Dendritic cell treated with granulocyte-macrophage colony-stimulating factor and Interleukin-4, amounts not matched to agents 40 ng/mL and 50 ng/mL, for 4 days (primary cell): ENCODE measurements at regions not wholly inside any gene's neighbourhood (a gene's known extent, or its start where the extent isn't known, plus 50 kb on each side); places are given as distances from the start of the nearest gene placed in this dataset.

ENCODE experiments used
- H3K27ac Mint-ChIP-seq: one replicate; pipeline ENCODE4 v1.8.0; 2022; ENCODE audit warnings: mild to moderate bottlenecking, mixed read lengths
- H3K27me3 Mint-ChIP-seq: one replicate; pipeline ENCODE4 v1.8.0; 2022; ENCODE audit warnings: mild to moderate bottlenecking, mixed read lengths
- H3K36me3 Mint-ChIP-seq: one replicate; pipeline ENCODE4 v1.8.0; 2022; ENCODE audit warnings: low read depth, mixed read lengths
- H3K4me1 Mint-ChIP-seq: one replicate; pipeline ENCODE4 v1.8.0; 2022; ENCODE audit warnings: low read depth, mixed read lengths
- H3K4me3 Mint-ChIP-seq: one replicate; pipeline ENCODE4 v1.8.0; 2022; ENCODE audit warnings: mild to moderate bottlenecking, moderate library complexity, mixed read lengths
- H3K9me3 Mint-ChIP-seq: one replicate; pipeline ENCODE4 v1.8.0; 2022; ENCODE audit warnings: mixed read lengths
- intact Hi-C: fragments of 100-400 bp; cut with micrococcal nuclease; formaldehyde crosslinking; loops from one replicate; pipeline ENCODE4 v1.15.0; 2022

- intact Hi-C loops, result no loop called here
These were observed 143.7 kb upstream of the DIO2 start for GRCh38 chr14:80354860-80355581.

GRCh38 chr14:80352471-80352870 is 141.2 kb upstream of the DIO2 start:
- H3K27me3 Mint-ChIP-seq, result no peaks in the 10 kb centered on the region
- H3K4me1 Mint-ChIP-seq, result no peaks in the 10 kb centered on the region
- no peak overlapping the region for H3K4me3 Mint-ChIP-seq
- H3K27ac Mint-ChIP-seq, result no peak overlapping the region
- no peaks in the 10 kb centered on the region for H3K36me3 Mint-ChIP-seq
- H3K9me3 Mint-ChIP-seq, result no peaks in the 10 kb centered on the region
- intact Hi-C loops, result no loop called here

More at GRCh38 chr14:80354860-80355581, 143.7 kb upstream of the DIO2 start:
- no peaks in the 10 kb centered on the region for H3K36me3 Mint-ChIP-seq
- H3K4me1 Mint-ChIP-seq, result no peaks in the 10 kb centered on the region
- H3K27me3 Mint-ChIP-seq, result no peaks in the 10 kb centered on the region
- no peak overlapping the region for H3K4me3 Mint-ChIP-seq
- H3K9me3 Mint-ChIP-seq, result no peaks in the 10 kb centered on the region
- H3K27ac Mint-ChIP-seq, result no peak overlapping the region

- Mint-ChIP-seq H3K36me3 (no peaks in the 10 kb centered on the region), H3K4me1 (no peaks in the 10 kb centered on the region), H3K9me3 (no peaks in the 10 kb centered on the region), H3K27ac (no peak overlapping the region), H3K27me3 (no peaks in the 10 kb centered on the region), H3K4me3 (no peak overlapping the region)
- intact Hi-C loops, result no loop called here
These were observed 139.4 kb upstream of the DIO2 start for GRCh38 chr14:80350707-80351106.

- Mint-ChIP-seq H3K27ac (no peak overlapping the region), H3K36me3 (no peaks in the 10 kb centered on the region), H3K9me3 (peaks cover 5% of the 10 kb centered on the region), H3K27me3 (no peaks in the 10 kb centered on the region), H3K4me1 (no peaks in the 10 kb centered on the region), H3K4me3 (no peak overlapping the region)
- intact Hi-C loops, result no loop called here
These were observed 135.1 kb upstream of the DIO2 start for GRCh38 chr14:80346395-80346794.

GRCh38 chr14:80344208-80344607 is 132.9 kb upstream of the DIO2 start:
- Mint-ChIP-seq H3K4me3 (no peak overlapping the region), H3K27me3 (no peaks in the 10 kb centered on the region), H3K9me3 (peaks cover 9% of the 10 kb centered on the region), H3K36me3 (no peaks in the 10 kb centered on the region), H3K4me1 (no peaks in the 10 kb centered on the region), H3K27ac (no peak overlapping the region)
- intact Hi-C loops, result no loop called here

GRCh38 chr14:80336608-80337106 is 125.4 kb upstream of the DIO2 start:
- Mint-ChIP-seq H3K4me3 (no peak overlapping the region), H3K36me3 (no peaks in the 10 kb centered on the region), H3K9me3 (peaks cover 47% of the 10 kb centered on the region), H3K4me1 (no peaks in the 10 kb centered on the region), H3K27ac (no peak overlapping the region), H3K27me3 (no peaks in the 10 kb centered on the region)
- intact Hi-C loops, result no loop called here

GRCh38 chr14:80325688-80326087 is 114.4 kb upstream of the DIO2 start:
- no peak overlapping the region for H3K4me3 Mint-ChIP-seq
- no peaks in the 10 kb centered on the region for H3K27me3 Mint-ChIP-seq
- no peak overlapping the region for H3K27ac Mint-ChIP-seq
- no peaks in the 10 kb centered on the region for H3K36me3 Mint-ChIP-seq
- H3K4me1 Mint-ChIP-seq, result no peaks in the 10 kb centered on the region
- intact Hi-C loops, result no loop called here
- H3K9me3 Mint-ChIP-seq, result peaks cover 8% of the 10 kb centered on the region

- Mint-ChIP-seq H3K36me3 (no peaks in the 10 kb centered on the region), H3K27me3 (no peaks in the 10 kb centered on the region), H3K4me1 (no peaks in the 10 kb centered on the region), H3K27ac (no peak overlapping the region), H3K9me3 (peaks cover 8% of the 10 kb centered on the region), H3K4me3 (no peak overlapping the region)
- intact Hi-C loops, result no loop called here
These were observed 113.8 kb upstream of the DIO2 start for GRCh38 chr14:80325112-80325511.

GRCh38 chr14:80324649-80325048 is 113.3 kb upstream of the DIO2 start:
- Mint-ChIP-seq H3K36me3 (no peaks in the 10 kb centered on the region), H3K4me3 (no peak overlapping the region), H3K27me3 (no peaks in the 10 kb centered on the region), H3K27ac (no peak overlapping the region), H3K9me3 (peaks cover 13% of the 10 kb centered on the region), H3K4me1 (no peaks in the 10 kb centered on the region)
- intact Hi-C loops, result no loop called here

- H3K27ac Mint-ChIP-seq, result no peak overlapping the region
- H3K4me1 Mint-ChIP-seq, result no peaks in the 10 kb centered on the region
- intact Hi-C loops, result no loop called here
- H3K9me3 Mint-ChIP-seq, result peaks cover 28% of the 10 kb centered on the region
- no peaks in the 10 kb centered on the region for H3K36me3 Mint-ChIP-seq
- no peaks in the 10 kb centered on the region for H3K27me3 Mint-ChIP-seq
- H3K4me3 Mint-ChIP-seq, result no peak overlapping the region
These were observed 111.8 kb upstream of the DIO2 start for GRCh38 chr14:80323038-80323665.

- no peaks in the 10 kb centered on the region for H3K27me3 Mint-ChIP-seq
- no peak overlapping the region for H3K27ac Mint-ChIP-seq
- no peak overlapping the region for H3K4me3 Mint-ChIP-seq
- peaks cover 44% of the 10 kb centered on the region for H3K9me3 Mint-ChIP-seq
- H3K4me1 Mint-ChIP-seq, result no peaks in the 10 kb centered on the region
- H3K36me3 Mint-ChIP-seq, result no peaks in the 10 kb centered on the region
- intact Hi-C loops, result no loop called here
These were observed 105.1 kb upstream of the DIO2 start for GRCh38 chr14:80316441-80316840.

- intact Hi-C loops, result no loop called here
- Mint-ChIP-seq H3K27ac (no peak overlapping the region), H3K9me3 (peaks cover 38% of the 10 kb centered on the region), H3K4me1 (no peaks in the 10 kb centered on the region), H3K4me3 (no peak overlapping the region), H3K27me3 (no peaks in the 10 kb centered on the region), H3K36me3 (no peaks in the 10 kb centered on the region)
These were observed 104.4 kb upstream of the DIO2 start for GRCh38 chr14:80315681-80316080.

- Mint-ChIP-seq H3K4me1 (no peaks in the 10 kb centered on the region), H3K27ac (no peak overlapping the region), H3K27me3 (no peaks in the 10 kb centered on the region), H3K4me3 (no peak overlapping the region), H3K36me3 (no peaks in the 10 kb centered on the region), H3K9me3 (peaks cover 35% of the 10 kb centered on the region)
- intact Hi-C loops, result no loop called here
These were observed 102.5 kb upstream of the DIO2 start for GRCh38 chr14:80313806-80314205.

GRCh38 chr14:80310938-80311750 is 99.8 kb upstream of the DIO2 start:
- no peaks in the 10 kb centered on the region for H3K36me3 Mint-ChIP-seq
- H3K27me3 Mint-ChIP-seq, result no peaks in the 10 kb centered on the region
- no peak overlapping the region for H3K4me3 Mint-ChIP-seq
- no peaks in the 10 kb centered on the region for H3K4me1 Mint-ChIP-seq
- no peak overlapping the region for H3K27ac Mint-ChIP-seq
- intact Hi-C loops, result no loop called here
- H3K9me3 Mint-ChIP-seq, result peaks cover 27% of the 10 kb centered on the region
